ENCODE measurements at regions not wholly inside any gene's neighbourhood (a gene's known extent, or its start where the extent isn't known, plus 50 kb on each side); places are given as distances from the start of the nearest gene placed in this dataset.

DNA sequence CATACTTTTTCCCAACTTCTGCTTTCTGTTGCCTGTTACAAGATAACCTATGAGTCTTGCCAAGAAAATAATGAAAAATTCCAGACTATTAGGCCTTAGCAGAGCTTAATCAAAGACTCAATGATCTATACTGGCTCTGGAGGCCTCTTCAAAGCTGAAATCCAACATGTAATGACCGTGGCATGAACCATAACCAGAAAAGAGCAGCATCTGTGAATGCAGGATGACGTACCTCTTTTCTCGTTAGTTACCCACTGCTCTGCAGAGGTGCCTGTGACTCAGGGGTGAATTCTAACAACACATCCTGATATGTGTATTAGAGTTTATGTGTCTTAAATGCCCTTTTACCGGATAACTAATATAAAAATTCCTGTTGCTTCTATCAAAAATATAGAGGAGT lies 645.4 kb downstream of the PRELID2 start:
- no peak for DNase-seq (ENCODE audit: low read depth)

DNA sequence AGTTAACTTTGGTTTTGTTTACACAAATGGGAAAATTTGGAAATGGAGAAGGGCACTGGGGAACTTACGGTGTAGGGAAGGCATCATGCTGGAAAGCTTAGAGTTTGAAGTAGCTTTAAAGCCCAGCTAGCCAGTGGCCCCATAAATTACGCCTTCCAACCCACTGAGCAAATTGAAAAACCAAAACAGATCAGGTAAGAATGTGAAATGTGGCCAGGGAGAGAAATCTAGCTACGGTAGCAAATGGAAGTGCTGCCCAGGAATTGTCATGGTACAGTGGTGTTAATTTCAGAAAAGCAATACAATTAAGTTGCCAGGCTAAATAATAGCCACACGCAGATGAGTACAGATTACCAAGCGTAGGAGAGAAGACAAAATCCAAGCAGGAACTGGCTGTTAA lies 654.8 kb downstream of the PRELID2 start:
- no peak for DNase-seq (ENCODE audit: low read depth)

DNA sequence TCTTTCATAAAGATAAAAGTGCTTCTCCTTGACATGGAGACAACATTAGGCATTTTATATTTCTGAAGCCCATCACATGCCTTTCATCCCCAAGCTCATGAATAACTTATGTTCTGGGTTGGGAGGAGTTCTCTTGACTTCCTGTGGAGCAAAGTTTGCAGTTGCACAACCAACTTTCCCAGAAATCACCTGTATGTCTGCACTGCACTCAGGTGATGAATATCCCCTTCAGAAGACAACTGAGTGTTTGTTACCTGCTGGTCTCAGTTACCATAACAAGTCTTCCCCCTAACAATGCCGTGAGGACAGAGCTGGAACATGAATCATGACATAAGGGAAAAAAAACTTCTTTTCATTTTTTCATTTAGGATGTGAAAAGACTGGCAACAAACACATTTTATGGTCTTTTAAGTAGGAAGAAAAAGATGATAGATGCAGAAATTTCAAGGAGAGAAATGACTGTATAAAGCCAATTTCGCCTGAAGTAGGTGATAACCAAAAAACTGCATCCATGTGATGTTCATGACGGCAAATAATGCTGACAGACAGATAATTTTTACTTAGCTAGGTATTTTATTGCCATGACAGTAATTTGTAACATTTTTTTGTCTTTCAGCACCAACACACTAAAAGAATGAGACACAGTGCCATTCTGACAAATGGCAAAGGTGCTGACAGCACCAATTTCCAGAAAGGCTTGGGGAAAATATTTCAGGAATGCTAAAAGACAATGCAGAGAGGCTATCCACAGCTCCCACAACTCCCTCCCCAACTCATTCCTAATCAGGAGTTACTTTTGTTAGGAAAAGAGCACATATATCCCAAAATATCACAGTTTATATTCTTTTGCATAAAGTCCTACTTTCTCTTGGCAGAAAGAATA lies 656.3 kb downstream of the PRELID2 start:
- no peak for DNase-seq (ENCODE audit: low read depth)

DNA sequence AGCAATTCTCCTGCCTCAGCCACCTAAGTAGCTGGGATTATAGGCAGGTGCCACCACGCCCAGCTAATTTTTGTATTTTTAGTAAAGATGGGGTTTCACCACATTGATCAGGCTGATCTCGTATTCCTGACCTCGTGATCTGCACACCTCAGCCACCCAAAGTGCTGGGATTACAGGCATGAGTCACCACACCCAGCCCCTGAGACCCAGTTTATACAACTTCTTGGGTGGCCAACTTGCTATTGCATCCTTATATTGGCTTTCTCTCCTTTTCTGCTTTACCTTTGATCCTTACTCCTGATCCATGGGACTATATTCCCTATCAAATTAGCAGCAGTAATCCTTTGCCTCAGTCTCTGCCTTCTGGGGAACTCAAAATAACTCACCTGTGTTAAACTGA lies 659.1 kb downstream of the PRELID2 start:
- no peak for DNase-seq (ENCODE audit: low read depth)

DNA sequence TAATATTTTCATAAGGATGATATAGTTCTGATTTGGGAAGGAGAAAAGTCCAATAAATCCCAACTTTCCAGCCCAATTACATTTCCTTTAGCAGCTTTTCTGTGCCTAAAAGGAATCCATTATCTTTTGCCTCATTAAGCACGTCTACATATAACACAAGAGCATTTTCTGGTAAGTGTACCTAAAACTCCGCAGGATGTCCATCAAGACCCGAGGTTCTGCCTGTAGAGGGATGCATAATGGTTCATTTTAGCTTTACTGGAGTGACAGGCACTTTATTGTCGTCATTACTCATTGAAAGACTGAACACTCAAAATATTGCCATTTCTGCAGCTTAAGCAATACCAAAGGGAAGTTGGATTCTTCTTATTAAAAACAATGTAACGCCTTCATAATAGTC lies 669.0 kb downstream of the PRELID2 start:
- DNase-seq (ENCODE audit: low read depth), result no peak

DNA sequence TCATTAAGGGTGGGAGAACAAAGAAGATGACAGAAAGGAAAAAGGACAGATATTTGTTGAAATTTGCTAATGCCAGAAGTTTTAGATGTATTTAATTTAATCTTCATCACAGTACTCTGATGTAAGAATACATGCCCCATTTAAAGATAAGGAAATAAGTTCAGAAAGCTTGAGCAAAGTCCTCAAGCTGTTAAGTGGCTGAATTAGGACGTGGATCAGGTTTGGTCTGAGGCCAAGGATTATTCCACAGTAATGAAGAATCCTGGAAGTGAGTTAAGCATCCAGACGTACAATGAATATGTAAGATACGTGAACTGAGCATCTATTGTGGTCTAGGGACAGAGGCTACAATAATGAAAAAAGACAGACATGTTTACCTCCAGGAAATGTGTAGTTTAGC lies 671.3 kb downstream of the PRELID2 start:
- DNase-seq (ENCODE audit: low read depth), result no peak

DNA sequence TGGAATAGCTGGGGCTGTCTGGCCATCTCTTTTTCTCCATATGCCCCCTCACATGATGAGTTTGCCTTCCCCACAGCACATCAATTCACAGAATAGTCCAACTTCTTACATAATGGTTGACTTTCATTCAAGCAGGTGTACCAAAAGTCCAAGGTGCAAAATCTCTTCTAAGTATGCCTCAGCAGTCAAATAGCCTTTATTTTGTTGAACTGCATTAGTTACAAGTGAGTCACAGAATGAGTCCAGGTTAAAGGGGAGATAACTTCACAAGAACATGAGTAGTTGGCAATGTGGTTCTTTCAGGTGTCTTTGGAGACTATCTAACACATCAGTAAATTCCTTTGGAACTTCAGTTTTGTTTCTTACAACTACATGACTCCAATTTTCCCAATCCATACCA lies 672.5 kb downstream of the PRELID2 start:
- DNase-seq (ENCODE audit: low read depth), result no peak

DNA sequence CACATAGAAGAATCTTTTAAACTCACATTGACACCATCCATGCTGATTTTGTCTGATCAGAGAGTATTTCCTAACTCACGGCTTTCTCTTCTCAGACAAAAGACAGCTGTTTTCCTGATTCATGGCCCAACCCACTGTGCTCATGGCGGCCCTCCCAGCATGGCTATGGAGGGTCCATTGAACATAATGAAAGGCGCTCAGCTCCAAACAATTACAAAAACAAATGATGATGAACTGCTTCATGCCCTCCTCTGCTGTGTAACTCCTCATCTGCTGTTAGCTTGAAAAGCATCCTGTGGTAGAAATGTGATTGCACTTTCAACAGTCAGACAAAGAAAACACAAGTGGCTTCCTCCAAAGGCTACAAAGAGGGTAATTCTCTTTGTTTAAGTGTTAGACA lies 673.8 kb downstream of the PRELID2 start:
- DNase-seq (ENCODE audit: low read depth), result no peak

DNA sequence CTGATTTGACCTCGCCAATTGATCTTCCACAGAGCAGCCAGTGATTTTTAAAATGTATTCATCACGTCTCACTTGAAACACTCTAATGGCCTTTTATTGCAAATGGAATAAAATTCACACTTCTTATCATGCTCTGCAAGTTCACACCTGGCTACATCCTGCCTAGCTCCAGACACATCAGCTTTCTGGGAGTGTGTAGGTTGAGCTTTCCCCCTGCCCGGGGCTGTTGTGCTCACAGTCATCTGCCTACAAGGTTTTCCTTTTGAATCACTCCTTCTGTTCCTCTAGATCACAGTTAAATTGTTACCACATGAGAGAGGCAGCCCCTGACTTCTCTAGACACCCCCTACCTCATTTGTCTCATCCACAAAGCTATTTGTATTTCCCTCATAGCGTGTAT lies 674.5 kb downstream of the PRELID2 start:
- no peak for DNase-seq (ENCODE audit: low read depth)

DNA sequence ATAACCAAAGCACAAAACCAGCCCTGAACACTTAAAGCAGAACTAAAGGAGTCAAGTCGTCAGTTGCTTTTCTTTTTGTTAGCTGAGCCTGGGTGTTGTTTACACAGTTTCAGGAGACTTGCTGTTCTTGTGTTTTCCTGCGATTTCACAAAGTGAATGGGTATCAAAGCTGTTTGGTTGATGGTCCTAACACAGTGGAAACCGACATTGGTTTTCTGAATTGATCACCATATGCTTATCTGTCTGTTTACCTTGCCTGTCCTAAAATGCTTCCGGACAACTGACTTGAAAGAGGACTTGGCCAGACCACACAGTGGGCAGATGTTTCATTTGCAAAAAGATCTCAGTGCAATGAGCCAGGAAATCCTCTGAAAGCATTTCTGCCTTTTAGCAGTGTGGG lies 676.4 kb downstream of the PRELID2 start:
- DNase-seq (ENCODE audit: low read depth), result no peak

DNA sequence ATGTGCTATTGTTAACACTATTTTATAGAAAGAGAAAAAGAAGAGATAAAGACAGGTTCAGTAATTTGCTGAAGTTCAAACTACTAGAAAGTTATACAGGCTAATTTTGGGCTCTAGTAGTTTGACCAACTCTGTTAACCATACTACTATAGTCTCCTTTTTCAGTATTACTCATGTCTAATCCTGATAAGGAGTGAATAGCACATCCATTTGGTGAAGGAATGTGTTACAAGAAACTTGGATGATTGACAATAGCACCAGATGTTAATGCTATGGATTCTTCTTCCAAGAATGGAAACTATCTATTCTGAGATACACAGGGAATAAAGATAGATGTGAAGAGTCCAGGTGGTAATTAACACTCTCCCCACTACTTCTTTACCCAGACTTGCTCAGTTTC lies 677.3 kb downstream of the PRELID2 start:
- no peak for DNase-seq (ENCODE audit: low read depth)

DNA sequence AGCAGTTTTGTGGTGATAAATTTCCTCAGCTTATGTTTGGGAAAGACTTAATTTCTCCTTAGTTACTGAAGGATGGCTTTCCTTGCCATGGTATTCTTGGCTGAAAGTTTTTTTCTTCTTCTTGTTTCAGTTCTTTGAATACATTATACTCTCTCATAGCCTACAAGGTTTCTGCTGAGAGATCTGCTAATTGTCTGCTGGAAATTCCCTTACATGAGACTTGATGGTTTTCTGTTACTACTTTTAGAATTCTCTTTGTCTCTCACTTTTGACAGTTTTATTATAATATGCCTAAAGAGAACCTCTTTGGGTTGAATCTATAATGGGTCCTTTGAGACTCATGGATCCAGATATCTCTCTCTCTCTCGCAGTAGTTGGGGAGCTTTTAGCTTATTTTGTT lies 693.6 kb downstream of the PRELID2 start:
- no peak for DNase-seq (ENCODE audit: low read depth)

DNA sequence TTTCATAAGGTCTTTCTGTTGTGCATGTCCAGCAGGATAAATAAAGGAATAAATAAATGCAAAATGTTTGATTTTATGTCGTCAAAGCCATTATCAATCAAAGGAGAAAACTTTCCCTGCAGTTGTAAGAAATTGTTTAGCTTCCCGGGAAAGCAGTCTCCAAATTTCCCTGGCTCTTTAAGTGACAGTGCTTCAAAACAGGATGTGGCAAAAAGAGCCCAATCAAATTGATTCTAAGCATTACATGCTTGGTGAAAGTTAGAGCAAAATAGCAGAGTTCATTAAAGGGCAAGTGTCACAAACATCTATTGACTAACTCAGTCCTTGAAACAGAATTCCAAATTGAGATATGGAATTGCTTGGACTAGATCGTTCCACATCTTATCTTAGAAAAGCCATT lies 704.1 kb downstream of the PRELID2 start:
- no peak for DNase-seq (ENCODE audit: low read depth)

DNA sequence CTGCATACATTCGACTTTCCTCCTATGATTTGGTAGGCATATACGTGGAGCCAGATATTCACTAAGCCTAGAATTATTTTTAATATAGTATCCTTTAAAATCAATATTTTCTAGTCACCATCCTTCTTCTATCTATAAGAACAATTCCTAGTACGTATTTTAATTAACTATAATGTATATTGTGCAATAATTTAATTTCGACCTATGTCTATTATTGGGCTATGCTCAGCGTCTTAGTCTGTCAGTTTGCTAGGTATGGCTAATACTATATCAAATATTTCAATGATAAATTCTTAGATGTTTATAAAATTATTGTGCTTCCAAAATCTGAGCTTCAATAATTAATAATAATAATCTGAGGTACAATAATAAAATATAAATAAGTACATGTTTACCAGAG lies 705.3 kb downstream of the PRELID2 start:
- DNase-seq (ENCODE audit: low read depth), result no peak

DNA sequence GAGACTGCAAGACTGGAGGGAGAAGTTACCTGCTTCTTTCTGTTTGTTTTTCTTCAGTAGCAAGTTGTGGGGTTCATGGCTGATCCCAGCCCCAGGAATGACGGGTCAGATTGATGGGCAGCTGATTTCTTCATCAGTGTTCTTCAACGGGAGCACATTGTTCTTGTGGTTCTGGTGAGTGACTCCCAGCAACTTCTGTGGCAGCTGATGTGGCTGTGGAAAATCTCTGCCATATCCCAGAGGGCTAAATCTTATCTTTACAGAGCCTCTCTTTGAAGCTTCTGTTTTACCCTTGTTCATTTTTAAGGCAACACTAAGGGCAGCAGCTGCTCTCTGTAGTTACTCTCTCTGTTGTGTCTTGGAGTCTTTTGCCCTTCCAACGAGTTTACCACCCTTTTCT lies 710.3 kb downstream of the PRELID2 start:
- no peak for DNase-seq (ENCODE audit: low read depth)

DNA sequence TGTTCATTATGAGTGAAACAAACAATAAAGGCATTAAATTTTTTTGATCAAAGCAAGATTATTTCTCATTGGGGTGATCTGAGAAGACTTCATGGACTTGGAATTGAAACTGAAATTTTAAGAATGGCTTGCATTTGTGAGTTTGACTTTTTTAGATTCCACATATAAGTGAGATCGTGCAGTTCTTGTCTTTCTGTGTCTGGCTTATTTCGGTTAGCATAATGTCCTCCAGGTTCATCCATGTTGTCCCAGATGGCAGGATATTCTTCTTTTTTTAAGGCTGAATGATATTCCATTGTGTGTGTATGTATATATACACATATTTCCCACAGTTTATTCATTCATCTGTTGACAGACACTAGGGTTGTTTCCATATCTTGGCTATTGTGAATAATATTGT lies 716.5 kb downstream of the PRELID2 start:
- no peak for DNase-seq (ENCODE audit: low read depth)

DNA sequence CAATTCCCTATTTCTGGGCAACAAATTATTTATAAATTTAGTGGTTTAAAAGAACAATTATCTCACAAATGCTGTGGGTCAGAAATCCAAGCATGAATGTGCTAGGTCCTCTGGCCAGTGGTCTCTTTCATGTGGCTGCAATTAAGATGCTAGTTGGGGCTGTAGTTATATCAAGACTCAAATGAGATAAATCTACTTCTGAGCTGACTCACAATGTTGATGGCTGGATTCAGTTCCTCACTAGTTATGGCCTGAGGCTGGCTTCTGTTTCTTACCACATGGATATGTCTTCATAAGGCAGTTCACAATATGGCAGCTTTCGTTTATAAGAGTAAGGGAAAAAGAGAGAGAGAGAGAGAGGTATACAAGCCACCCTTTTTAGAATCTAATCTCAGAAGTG lies 717.0 kb downstream of the PRELID2 start:
- DNase-seq (ENCODE audit: low read depth), result no peak

DNA sequence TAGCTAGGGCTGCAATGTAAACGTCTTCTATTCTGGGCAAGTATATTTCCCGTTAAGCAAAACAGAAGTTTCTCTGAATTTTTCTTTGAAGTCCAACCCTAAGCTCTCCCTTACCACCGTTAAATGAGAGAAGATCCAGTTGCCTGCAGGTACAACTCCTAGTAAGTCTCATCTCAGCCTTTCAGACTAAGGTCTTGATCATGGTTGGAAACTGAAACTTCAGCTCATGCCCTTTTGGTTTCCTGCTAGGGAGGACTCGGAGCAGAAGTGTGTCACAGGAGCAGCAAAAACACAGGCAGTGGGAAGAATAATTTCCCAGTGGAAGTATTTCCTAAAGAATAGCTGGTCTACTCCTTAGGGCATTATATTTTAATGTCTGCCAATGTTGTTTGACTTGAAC lies 717.9 kb downstream of the PRELID2 start:
- DNase-seq (ENCODE audit: low read depth), result no peak

DNA sequence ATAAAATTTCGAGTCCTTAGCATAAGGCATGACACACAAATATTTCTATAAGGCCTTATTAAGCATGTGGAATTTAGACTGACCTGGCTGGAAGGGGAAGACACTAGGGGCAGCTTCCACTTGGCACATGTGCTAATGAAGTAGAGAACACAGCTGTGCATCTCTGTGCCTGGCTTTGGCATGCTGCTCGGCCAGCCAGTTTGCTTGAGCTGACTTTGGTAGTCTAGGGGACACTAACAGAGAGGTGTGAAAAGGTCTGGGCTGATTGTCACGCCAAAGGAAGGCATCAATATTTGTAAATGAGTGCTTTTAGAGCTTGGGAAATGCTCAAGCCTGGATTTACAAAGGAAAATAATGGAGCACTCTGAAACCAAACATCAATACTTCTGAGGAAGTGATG lies 723.7 kb downstream of the PRELID2 start:
- DNase-seq (ENCODE audit: low read depth), result no peak

DNA sequence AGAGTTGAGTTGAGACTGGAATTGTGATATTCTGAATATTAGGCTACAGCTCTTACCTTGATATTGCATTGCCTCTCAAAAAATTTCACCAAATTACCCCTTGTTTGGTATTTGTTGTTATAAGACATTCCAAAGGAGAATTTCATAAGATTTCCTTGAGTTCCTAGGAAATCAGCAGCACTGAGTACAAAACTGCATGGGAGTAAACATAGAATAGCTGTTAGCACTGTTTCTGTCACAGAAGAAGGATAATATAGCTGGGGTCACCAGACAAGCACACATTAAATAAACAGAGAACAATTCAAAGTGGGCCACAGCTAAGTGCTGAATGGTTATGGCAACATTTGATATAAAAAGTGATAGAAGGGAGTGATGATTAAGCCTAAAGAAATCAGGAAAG lies 724.3 kb downstream of the PRELID2 start:
- no peak for DNase-seq (ENCODE audit: low read depth)

DNA sequence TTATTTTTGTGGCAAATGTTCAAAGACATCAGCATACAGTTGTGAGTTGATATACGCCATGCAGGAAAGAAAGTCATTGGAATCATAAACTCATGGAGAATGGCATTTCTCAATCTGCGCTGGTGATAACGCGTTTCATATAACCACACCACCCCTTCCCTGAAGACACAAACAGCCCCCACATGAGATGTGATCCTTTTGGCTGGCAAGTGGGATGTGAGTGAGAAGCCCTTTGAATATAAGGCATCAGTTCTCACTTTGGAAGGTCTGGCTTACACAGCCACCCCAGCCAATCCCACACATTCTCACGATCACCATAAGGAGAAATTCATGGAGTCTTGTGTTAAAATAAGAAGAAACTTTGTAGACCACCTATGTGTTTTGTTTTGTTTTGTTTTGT lies 725.0 kb downstream of the PRELID2 start:
- no peak for DNase-seq (ENCODE audit: low read depth)

DNA sequence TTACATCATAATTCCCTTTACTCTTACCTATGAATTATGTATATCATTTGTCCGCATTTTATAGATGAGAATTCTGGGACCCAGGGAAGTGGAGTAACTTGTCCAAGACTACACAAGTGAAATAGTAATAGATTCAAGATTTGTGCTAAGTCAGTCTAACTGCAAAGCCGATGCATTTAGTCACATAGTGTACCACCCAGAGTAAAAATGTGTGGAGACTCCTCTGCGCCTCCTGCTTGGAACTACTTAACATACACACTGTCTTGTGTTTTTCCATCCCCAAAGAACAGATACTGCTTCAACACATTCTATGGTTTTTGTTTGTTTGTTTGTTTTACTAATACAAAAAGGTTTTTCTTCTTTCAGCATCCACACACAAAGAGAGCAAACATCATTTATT lies 729.8 kb downstream of the PRELID2 start:
- DNase-seq (ENCODE audit: low read depth), result no peak

DNA sequence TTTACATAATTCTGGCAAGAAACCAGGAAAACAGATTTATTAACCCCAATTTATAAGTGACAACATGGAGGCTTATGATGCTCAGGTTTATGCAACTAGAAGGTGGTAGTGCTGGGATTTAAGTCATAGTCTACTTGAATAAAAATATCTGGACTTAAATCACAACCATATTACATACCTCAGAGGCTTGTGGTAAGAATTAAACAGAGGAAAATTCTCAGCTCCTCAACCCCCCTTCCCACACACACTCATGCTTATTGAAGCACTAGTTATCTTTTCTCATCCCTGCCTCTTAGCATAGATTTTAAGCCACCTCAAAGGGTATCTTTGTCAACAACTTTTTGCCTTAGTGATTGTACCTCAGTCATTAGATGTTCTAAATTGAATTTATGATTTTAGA lies 731.0 kb downstream of the PRELID2 start:
- DNase-seq (ENCODE audit: low read depth), result no peak

DNA sequence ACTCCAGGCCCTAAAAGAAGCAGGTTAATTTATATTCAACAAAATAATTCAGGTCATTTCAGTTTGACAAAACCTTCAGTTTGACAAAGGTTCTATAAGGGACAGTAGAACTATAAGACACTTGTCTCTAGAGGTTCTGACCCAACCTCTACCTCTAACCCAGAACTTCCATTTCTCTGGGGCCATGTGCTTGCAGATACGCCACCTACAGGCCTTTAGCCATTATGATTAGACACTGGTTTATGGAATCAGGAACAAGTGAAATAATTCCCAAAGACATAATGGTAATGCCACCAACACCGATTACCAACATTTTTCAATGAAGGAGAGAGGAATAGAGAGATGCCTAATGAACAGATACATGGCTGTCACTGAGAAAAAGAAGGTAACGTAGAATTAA lies 733.9 kb downstream of the PRELID2 start:
- no peak for DNase-seq (ENCODE audit: low read depth)
